Hematopoietic multipotent progenitor cell treated with erythropoietin and hydrocortisone succinate and interleukin-3 and kit ligand, for 6 days (in vitro differentiated cells): ENCODE measurements at regions not wholly inside any gene's neighbourhood (a gene's known extent, or its start where the extent isn't known, plus 50 kb on each side); places are given as distances from the start of the nearest gene placed in this dataset.
"Not testable (repeated sequence)": the region's sequence is repeated elsewhere in the genome, so short reads cannot be mapped to it uniquely, and the experiment has no call there.

Experiments
- DNase-seq: peaks from one replicate; pipeline ENCODE4 v3.0.0-alpha.2; 2015

- peak; percentile 58 for DNase-seq
These were observed 206.6 kb downstream of the SPRY1 start for GRCh38 chr4:123603165-123603564.

DNA sequence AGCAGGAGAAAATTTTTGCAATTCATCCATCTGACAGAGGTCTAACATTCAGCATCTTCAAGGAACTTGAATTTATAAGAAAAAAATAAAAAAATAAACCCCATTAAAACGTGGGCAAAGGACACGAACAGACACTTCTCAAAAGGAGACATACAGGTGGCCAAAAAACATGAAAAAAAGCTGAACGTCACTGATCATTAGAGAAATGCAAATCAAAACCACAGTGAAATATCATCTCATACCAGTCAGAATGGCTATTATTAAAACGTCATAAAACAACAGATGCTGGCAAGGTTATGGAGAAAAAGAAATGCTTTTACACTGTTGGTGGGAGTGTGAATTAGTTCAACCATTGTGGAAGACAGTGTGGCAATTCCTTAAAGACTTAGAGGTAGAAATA, 209.2 kb downstream of the SPRY1 start:
- DNase-seq: not testable (repeated sequence)

- DNase-seq: no peak
These were observed 209.7 kb downstream of the SPRY1 start for GRCh38 chr4:123606336-123606735.

- peak; percentile 44 for DNase-seq
These were observed 210.4 kb downstream of the SPRY1 start for GRCh38 chr4:123606946-123607542.

DNA sequence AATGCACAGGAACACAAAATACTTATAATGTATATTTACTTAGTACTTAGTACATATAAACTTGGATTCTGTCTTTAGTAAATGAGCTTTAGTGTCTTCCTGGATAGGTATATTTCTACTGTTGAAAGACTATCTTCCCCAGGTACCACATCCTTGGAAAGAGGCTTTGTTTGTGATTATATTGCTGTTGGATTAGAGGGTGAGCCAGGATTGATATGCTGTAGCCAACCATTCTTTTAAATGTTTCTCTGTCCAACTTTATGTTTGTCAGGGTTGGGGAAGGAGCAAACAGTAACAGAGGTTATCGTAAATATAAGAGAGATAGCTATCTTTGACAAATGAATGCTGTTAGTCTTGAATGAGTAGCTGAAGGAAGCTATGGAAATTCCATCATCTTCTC, 213.2 kb downstream of the SPRY1 start:
- DNase-seq: no peak

DNA sequence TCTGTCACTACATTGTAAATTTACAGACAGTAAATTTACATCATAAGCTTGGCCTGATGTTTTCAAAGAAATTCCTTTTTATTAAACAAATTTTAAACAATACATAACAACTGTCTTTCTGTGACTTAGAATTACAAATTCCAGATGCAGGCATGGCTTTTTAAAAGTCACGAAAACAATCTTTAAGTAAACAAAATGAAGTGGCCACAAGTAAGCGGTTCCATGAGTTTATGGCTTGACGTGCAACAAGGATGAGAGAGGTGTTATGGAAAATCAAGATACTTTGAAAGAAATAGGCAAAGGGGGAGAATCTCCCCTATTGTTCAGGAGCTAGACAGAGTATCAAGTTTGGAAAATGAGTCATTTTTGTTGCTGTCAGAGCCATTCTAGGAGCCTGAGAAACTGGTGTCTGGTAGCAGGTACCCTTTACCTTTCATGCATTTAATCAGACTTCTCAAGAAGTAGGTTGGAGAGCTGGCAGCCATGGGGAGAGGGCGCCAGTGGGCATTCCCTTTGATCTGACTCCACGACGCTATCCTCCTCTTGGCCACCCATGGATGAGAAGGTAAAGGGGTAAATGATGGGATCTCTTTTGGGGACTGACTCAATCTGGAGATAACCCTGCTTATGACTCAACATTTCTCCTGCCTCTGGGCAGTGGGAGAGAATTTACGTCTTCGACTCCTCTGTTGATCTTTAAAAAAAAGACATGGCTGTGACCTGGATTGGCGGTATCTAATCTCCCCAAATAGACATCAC, 217.2 kb downstream of the SPRY1 start:
- DNase-seq: no peak

DNA sequence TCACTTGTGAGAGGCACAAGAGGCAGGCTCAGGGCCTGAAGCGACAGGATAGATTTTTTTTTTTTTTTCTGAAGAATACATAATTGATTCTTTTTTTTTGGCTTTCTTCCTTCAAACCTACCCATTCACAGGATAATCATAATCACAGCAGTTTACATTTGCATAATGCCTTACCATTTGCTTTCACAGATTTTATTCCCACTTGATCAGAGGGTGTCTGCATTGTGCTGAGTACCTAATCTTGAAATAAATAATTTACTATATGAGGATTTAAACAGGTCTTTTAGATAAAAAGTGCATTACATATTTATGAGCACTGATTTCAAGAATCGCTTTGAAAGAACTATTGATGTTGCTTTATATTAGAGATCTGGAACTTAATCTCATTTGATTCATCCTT, 219.3 kb downstream of the SPRY1 start:
- no peak for DNase-seq

DNA sequence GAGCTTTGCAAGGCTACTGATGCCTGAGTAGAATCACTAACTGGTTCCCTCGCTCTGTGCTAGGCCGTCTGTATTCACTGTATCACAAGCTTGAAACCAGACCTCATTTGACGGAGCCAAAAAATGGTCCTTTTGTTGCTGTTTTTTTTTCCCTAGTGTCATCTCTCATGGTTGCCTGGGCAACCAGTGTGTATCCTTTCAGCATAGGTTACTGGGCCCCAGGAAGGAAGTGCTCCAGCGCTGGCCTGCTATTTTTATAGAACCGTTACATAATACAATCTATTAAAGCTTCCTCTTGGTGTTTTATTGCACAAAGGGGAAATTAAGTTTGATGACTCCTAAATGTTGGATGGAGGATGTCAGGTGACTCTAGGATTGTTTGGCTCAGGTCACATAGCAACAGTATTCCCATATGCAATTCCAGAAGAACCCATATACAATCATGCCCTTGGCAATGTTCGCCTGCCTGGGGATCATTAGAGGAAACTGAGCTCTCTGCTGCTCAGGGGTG, 220.4 kb downstream of the SPRY1 start:
- DNase-seq: peak; percentile 57

- no peak for DNase-seq
These were observed 221.2 kb downstream of the SPRY1 start for GRCh38 chr4:123617791-123618190.

GRCh38 chr4:123618606-123619005, 222.0 kb downstream of the SPRY1 start:
- DNase-seq: no peak

DNA sequence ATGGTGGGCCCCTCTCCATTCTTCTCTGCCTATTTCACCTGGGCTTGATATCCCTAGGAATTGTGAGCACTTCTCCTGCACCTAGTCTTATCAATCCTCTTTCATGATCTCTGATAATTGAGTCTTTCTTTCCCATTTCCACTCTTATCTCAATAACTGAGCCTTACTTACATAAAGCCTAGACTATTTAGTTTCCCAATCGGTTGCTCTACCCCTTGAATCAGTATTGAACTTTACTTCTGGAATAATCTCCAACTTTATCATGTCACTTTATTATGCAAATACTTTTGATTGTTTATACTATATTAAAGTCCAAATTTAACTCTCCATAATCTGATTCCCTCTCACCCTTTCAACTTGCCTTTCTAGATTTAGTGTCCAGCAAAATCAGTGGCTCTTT, 222.7 kb downstream of the SPRY1 start:
- no peak for DNase-seq

DNA sequence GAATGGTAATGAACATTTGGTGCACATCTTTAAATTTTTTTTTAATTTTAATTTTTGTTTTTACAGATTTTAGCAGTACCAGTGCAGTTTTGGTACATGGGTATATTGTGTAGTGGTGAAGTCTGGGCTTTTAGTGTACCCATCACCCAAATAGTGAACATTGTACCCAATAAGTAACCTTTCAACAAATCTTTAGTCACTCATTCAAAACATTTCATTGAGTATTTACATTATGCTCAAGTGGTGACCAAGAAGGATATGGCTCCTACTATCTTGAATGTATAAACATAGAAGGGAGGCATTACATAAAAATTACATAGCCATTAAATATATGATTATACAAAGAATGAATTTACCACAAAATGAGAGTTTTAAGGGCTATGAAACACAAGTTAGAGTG, 223.3 kb downstream of the SPRY1 start:
- no peak for DNase-seq

GRCh38 chr4:123621072-123621705, 224.6 kb downstream of the SPRY1 start:
- peak; percentile 36 for DNase-seq

- DNase-seq: no peak
These were observed 226.0 kb downstream of the SPRY1 start for GRCh38 chr4:123622572-123622971.

GRCh38 chr4:123623611-123624010, 227.0 kb downstream of the SPRY1 start:
- peak; percentile 32 for DNase-seq

DNA sequence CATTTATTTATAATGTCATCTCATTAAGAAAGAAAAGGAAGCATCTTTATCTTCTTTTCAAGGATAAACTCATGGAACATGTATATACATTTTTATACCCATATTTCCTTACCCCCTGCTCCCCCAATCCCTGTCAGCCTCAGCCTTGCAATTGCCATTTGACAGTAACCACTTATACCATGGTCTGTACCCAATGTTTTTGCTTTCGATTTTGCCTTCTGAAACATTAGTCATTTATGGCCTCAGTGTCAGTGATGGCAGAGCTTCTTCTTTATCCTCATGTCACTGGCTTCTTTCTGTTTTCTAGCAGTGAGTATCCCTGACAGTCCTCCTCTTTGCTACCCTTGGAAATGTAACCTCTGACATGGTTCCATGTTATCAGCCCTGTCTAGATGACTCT, 228.4 kb downstream of the SPRY1 start:
- DNase-seq: no peak

- DNase-seq: no peak
These were observed 231.7 kb downstream of the SPRY1 start for GRCh38 chr4:123628288-123628687.

- DNase-seq: no peak
These were observed 235.4 kb downstream of the SPRY1 start for GRCh38 chr4:123631786-123632692.

DNA sequence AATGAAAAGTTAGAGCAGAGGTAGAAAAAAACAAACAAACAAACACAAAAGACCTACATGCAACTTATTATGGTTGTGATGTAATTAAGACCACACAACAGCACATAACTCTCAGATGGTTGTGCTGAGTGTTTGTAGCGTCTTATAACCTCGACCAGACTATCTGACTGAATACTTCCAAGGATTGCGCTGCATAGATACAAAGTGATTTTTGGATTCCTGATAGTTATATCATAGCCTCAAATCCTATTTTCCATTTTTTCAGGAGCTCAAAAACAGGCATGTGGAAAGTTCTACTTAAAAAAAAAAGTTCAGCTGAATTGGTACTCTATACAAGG, 236.1 kb downstream of the SPRY1 start:
- DNase-seq: no peak

GRCh38 chr4:123638834-123639233, 242.2 kb downstream of the SPRY1 start:
- no peak for DNase-seq

DNA sequence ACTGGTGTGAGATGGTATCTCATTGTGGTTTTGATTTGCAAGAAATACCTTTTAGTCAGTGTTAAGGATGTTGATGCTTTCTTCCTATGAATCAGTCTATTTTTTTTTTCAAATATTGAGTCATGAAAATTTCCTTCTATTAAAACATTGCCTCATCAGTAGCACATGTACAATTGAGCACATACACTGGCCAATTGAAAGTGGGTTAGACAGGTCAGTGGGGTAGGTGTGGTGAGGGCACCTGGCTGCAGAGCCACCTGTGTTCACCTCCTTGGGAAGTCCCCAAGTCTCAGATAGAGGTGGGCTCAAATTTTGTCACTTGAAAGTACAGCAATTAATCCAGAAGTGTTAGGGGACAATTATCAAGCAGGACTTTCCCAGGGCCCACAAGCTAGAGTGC, 243.7 kb downstream of the SPRY1 start:
- DNase-seq: no peak

GRCh38 chr4:123640824-123641223, 244.2 kb downstream of the SPRY1 start:
- no peak for DNase-seq

- no peak for DNase-seq
These were observed 247.1 kb downstream of the SPRY1 start for GRCh38 chr4:123643691-123644090.
